ENCODE measurements at regions not wholly inside any gene's neighbourhood (a gene's known extent, or its start where the extent isn't known, plus 50 kb on each side); places are given as distances from the start of the nearest gene placed in this dataset.

GRCh38 chrX:67780694-67781109 lies 236.9 kb downstream of the AR start:
- peak; percentile 13 for FAIRE-seq

- no peak for FAIRE-seq
Measured at GRCh38 chrX:67781132-67781531, 237.3 kb downstream of the AR start.

- FAIRE-seq = no peak
Measured at GRCh38 chrX:67784712-67785111, 240.9 kb downstream of the AR start.

- FAIRE-seq = no peak
Measured at GRCh38 chrX:67787196-67787595, 243.4 kb downstream of the AR start.

- no peak for FAIRE-seq
Measured at GRCh38 chrX:67789536-67789935, 245.7 kb downstream of the AR start.
